NCI-H345 (cell line): ENCODE measurements at regions not wholly inside any gene's neighbourhood (a gene's known extent, or its start where the extent isn't known, plus 50 kb on each side); places are given as distances from the start of the nearest gene placed in this dataset.
A peak's percentile ranks its signal among the peaks of the same experiment; 100 is the strongest.
"Not testable (repeated sequence)": the region's sequence is repeated elsewhere in the genome, so short reads cannot be mapped to it uniquely, and the experiment has no call there.

Experiments used
- DNase-seq: peaks from one replicate; lab custom pipeline; 2025; lab: John Stamatoyannopoulos, UW

DNA sequence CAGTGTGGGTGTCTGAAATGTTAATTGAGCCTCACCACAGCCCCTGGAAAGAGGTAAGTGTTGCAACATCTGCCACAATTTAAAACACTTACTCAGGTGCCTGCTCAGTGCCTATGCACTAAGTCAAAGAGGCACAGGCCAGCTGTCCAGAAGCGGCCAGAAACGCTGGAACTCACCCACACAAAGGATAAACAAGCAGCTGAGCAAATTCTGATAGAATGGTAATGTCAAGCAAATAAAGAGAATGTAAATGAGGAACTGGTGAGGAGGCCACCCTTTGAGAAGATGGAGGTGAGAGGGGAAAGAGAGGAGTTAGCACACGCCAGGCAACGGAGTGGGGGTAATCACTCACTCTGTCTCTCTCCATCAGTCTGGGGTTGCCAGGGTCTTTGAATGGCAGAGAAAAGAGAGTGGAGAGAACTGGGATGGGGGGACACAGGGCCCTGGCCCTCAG, 67.7 kb upstream of the SERP2 start:
- peak; percentile 41 for DNase-seq

DNA sequence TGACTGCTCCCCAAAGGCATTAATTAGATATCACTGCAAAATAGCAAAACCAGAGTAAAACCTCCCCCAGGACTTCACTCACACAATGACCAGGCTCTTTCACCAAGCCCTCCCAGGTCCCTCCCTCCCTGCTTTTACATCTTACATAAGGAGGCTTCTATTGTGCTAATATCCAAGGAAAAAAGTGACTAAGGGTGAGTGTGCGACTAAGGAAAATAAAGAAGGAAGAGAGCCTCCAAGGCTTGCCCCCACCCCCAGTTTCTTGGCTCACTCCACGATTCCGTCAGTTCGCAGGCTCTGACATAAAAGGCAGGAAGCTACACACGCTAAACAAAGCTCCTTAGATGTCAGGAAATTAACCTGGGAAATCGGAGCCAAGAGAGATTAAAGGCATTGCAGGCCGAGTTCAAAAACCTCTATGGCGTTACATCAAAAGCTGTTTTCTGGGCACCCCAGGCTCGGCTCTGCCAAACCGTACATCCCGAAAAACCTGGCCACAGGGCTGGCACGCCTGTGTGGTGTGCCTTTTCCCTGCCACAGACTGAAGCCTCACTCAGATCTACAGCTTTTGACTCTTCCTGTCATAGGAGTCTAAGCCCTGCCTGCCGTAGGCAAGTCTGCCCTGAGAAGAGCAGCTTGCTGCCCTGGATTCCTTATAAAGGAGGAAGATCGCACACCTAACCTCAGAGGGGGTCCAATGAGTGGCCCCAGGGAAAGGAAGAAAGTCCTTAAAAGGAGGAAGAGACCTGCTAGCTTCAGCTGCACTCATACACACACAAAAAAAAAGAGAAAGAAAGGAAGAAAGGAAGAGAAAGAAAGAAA, 67.0 kb upstream of the SERP2 start:
- no peak for DNase-seq

DNA sequence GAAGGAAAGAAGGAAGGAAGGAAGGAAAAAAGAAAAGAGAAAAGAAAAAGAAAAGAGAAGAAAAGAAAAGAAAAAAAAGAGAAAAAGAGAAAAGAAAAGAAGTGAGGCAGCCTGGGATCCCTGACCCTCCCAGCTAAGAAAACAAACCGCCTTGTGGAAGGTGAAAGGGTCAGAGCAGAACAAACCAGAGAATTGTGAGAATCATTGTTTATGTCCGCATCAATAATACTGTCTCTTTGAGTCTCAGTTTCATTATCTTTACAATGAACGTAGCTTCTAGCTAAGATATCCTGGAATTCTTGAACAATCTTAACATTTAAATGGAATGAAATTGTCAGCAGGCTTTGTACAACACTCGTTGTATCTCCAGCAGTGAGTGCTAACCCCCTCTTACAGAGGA, 66.4 kb upstream of the SERP2 start:
- DNase-seq = no peak

DNA sequence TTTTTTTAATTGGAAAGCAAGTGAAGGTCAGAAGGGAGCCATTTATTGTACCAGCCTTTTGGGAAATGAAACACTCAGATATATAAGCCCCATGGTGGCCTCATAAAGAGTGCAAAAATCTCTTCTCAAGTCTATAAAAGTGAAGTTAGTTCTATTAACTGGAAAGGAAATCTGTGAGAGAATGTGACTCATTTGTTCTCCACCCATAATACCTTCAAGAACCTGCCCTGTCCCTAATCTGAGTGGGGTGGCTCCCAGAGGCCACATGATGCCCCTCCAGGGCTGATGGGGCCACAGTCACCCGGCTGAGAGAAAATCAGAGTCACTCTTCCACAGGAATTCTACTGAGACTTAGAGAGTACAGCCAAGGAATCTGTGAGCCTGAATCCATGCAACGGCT, 65.8 kb upstream of the SERP2 start:
- DNase-seq = no peak

DNA sequence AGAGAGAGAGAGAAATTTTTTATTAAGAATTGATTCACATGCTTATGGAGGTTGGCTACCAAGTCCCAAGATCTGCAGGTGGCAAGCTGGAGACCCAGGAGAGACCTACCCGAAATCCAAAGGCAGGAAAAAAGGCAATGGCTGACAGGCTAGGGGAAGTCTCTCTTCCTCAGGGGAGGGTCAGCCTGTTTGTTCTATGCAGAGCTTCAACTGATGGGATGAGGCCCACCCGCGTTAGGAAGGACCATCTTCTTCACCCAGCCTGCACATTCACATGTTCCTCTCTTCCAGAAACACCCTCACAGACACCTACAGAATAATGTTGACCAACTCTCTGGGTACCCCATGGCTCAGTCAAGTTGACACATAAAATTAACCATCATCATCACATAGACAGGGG, 65.3 kb upstream of the SERP2 start:
- no peak for DNase-seq

DNA sequence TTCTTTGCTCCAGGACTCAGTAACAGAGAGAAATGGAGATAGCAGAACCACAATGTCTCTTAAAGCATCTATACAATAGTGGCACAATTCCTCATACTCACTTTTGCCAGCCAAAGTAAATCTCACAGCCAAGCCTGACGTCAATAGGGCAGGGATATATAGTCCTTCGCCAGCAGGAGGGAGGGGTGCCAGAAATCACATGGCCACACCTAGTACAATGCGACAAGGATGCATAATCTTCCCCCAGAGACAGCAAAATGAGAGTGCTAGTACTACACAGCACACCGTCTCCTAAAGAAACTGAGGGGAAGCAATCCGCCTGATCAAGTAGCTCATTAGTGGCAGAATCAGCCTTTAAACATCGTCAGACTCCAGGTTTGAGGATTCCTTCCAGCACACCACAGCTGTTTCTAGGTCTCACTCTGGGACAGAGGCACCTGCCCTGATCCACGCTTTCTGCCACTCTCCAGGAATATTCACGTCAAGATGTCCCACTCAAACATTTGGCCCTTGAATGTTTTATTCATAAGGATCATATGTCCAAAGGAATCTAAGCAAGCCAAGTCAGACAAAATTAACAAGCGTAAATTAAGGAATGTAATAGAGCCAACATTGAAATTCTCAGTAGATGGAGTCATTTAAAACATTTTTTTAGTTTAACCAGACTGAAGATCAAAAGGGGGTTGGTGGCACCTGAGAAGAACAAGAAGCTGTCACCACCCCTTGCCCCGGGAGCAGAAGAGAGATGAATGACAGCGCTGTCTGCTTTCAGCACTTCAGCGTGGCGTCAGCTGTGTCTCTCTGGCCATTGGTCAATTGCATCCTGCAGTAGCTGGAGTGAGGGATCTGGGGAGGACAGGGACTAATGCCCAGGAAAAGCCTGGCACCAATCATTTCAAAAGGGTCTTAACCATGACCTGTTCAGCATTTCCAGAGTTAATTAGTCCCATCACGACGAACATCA, 63.5 kb upstream of the SERP2 start:
- no peak for DNase-seq

DNA sequence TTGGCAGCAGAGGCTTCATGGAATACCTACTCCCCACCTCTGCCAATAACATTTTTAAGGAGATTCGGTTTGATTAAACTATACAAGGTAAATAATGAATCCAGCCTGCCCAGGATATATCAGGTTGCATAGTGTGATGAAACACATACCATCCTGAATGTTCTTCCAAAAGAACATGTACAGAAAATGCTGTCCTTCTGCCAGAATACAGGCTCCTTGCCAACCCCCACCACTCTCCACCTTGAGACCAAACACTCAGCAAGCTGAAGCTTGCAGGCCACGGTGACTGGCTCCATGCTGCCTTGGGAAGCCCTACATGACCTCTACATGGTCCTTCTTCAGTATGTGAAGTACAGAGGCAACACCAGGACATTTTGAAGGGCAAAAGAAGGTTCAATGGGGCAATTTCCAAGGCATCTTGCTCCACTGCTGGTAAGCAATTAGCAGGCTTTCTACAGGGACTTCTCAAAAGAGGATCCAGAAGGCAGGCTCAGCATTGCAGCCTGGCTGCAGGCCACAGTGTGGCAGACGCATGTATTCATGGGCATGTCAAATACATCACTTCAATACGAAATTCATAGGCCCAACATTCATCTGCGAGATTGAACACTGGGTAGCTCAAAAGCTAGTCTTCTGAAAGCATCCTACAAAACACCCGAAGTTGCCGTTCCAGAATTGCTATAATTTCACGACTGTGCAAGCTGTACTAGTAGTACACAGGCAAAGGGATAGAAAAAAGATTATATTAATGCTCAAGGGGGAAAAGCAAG, 62.4 kb upstream of the SERP2 start:
- no peak for DNase-seq

DNA sequence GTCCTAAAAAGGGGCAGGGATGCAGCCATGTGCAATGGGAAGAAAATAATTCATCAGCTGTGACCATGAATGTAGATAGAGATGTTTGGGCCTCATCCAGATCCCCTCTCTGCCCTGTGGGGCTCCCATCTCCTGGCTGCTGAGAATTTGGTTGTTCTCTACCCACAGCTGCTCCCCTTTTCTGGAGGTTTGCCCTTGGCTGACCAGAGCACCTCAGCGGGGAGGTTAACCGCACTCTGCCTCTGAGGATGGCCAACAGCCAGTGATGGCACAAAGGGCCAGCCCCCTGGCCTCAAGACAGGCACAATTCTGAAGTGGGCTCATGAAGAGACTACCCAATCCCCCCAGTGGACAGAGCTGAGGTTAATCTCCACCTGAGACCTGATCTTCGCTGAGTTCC, 61.5 kb upstream of the SERP2 start:
- DNase-seq = no peak

DNA sequence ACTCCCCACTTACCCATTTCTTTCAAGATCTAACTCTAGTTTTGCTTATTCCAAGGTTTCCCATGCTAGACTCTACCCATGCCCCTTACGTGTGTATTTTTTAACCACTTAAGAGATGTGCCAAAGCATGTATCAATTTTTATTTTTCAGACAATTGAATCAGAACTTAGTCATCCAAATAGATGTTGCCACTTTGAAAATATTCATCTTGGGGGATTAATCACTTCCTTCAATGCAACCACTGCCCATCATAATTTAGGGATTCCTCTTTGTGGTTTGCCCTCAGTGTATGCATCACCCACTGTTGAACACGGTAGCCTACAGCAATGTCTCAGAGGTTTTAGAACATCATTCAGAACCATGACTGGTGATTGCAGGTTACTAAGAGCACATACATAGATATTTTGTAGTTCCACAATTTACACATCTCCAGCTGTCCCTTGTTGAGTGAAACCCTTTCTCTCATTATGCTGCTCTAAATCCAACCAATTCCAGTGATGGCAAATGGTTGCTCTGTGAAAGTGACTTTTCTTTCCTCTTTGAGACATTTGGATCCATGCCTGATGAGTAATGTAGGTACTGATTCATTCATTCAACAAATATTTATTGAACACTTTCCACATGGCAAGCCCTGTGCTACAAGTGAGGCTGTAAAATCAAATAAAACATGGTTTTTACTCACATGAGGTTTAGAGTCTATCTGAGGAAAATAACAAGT, 60.6 kb upstream of the SERP2 start:
- no peak for DNase-seq

DNA sequence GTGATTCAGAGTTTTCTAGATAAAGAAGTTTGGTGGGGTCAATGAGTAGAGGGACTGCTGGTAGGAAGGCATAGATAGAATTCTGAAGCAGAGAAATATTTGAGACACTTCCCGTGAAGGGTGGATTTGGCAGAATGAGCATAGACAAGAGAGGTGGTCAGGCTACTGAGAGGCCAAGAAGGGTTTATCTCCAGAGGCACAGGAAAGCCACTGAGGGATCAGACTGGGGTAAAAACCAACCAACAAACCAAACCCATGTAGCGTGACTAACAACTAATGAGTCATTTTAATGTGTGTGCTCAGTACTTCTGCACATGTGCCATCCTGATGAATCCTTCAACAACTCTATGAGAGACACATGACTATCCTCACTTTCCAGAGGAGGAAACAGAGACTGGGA, 60.0 kb upstream of the SERP2 start:
- no peak for DNase-seq

DNA sequence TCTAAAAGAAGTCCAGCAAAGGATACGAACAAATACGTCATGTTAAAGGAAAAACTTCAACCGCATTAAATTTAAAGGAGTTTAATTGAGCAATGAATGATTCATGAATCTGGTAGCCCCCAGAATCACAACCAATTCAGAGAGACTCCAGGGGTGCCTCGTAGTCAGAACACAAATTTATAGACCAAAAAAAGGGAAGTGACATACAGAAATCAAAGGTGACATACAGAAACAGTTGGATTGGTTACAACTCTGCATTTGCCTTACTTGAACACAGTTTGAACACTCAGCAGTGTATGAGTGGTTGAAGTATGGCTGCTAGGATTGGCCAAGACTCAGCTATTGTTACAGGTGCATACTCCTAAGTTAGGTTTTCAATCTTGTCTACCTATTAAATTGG, 59.5 kb upstream of the SERP2 start:
- not testable (repeated sequence) for DNase-seq

DNA sequence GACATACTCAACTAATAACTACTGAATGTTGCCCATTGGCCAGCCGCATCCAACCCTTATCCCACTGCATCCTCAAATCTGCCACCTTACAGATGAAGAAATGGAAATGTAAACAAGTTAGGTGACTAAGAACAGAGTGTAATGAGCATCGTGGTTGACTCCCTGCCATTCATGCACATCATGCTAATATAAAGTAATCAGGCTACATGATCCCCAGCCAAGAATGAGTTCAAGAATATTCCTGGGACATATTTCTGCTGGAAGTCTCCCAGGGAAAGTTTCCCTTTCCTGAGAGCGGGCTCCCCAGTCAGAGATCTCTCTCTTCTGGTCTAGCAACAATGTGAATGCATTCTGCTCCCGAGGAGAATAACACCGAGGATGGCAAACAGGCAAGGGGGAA, 55.9 kb upstream of the SERP2 start:
- DNase-seq = no peak

DNA sequence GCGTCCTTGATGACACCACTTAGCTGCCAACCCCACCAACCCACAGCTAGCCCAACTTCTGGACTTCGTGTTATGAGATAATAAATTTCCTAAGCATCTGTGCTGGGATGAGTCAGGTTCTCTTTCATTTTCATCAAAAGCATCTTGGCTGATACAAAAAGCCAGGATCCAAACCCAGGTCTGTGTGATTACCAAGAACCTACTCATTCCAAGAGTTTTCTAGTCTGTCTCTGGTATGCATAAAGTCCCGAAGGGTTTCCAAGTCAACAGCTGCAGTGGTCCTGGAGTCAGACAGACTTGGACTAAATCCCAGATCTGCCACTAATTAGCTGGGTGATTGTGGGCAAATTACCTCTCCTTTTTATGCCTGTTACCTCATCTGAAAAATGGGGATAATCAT, 55.5 kb upstream of the SERP2 start:
- no peak for DNase-seq

DNA sequence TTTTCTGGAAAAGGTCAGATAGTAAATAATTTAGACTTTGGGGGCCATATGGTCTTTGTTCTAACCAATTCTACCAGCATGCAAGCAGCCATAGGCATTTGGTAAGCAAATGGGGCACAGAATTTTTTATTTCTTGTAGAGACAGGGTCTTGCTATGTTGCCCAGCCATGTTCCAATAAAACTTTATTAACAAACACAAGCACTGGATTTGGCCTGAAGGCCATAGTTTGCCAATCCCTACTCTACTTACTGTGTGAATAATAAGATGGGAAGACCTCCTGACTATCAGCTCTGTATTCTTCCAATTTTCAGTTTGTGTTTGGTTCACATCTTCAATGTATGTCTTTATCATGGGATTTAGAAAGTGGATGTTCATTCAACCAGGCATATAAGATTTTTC, 53.0 kb upstream of the SERP2 start:
- DNase-seq = no peak

DNA sequence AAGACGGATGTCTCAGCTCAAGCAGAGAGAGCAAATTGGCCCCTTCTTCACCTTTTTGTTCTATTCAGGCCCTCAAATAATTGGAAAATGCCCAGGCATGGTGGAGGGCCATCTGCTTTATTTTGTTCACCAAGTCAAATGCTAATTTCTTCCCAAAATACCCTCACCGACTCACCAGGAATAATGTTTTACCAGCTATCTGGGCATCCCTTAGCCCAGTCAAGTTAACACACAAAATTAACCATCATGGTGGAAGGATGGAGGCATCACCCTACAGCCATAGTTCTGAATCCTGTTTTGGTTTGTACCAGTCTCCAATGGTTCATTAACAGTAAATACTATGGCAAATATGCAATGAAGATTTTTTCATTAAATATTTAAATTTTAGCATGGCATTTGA, 51.7 kb upstream of the SERP2 start:
- no peak for DNase-seq

DNA sequence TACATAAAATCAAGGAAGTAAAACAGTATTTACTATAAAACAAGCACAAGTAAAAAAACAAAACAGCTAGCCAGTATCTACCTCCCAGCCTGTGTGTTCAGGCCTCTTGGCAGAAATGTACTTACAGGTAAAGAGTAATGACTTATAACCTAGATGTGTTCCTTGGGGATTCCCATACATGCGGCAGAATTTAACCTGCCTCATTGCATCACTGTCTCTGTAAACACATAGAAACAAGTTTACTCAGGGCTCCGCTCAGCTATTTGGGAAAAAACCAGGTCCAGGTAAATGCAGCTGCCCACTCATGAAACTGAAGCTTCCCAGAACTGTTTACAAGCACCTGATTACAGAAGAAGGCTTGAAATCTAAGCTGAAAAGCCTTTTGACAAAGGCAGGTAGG, 50.7 kb upstream of the SERP2 start:
- DNase-seq = no peak

DNA sequence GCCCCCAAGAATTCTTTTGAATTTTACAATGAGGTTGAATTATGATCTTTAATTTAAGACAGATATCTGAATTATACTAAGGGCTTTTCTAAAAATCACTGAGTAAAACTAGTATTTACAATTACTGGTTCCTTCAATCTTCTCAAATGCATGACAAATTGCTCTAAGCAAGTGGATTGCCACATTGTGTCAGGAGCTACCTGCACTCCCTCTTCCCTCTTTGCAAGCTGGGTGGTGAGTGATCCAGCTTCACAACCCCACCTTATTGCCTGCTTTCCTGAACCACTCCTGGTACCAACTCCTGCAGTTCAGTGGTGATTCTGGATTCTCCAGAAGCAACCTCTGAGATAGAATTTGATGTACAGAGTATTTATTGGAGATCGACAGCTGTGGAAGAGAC, 49.9 kb upstream of the SERP2 start:
- no peak for DNase-seq
